ENCODE measurements at regions not wholly inside any gene's neighbourhood (a gene's known extent, or its start where the extent isn't known, plus 50 kb on each side); places are given as distances from the start of the nearest gene placed in this dataset.
"Not testable (repeated sequence)": the region's sequence is repeated elsewhere in the genome, so short reads cannot be mapped to it uniquely, and the experiment has no call there.

- no peak for ATAC-seq
- TF ChIP-seq ARNTL (CRISPR knock-in tag; IDR thresholded peaks at IDR 0.05; ENCODE audit: borderline replicate concordance, low read depth) (no peak), GLIS3 (CRISPR knock-in tag; IDR thresholded peaks at IDR 0.05) (no peak), TOX (CRISPR knock-in tag; IDR thresholded peaks at IDR 0.05; ENCODE audit: borderline replicate concordance) (no peak), TSHZ2 (CRISPR knock-in tag; IDR thresholded peaks at IDR 0.05) (no peak), OSR1 (CRISPR knock-in tag; IDR thresholded peaks at IDR 0.05) (no peak), PPARA (CRISPR knock-in tag; IDR thresholded peaks at IDR 0.05; ENCODE audit: borderline replicate concordance) (no peak), ZC3H10 (CRISPR knock-in tag; IDR thresholded peaks at IDR 0.05) (no peak), RARB (CRISPR knock-in tag; IDR thresholded peaks at IDR 0.05) (no peak), SNAI2 (CRISPR knock-in tag; IDR thresholded peaks at IDR 0.05) (no peak), CSDC2 (CRISPR knock-in tag; IDR thresholded peaks at IDR 0.05) (no peak), ZNF565 (CRISPR knock-in tag; conservative IDR thresholded peaks at IDR 0.05; ENCODE audit: low read depth) (no peak), ESRRG (CRISPR knock-in tag; IDR thresholded peaks at IDR 0.05) (no peak), ISL1 (CRISPR knock-in tag; IDR thresholded peaks at IDR 0.05) (no peak), TCF4 (CRISPR knock-in tag; IDR thresholded peaks at IDR 0.05; ENCODE audit: borderline replicate concordance) (no peak)
- TF ChIP-seq, protein P1, sequence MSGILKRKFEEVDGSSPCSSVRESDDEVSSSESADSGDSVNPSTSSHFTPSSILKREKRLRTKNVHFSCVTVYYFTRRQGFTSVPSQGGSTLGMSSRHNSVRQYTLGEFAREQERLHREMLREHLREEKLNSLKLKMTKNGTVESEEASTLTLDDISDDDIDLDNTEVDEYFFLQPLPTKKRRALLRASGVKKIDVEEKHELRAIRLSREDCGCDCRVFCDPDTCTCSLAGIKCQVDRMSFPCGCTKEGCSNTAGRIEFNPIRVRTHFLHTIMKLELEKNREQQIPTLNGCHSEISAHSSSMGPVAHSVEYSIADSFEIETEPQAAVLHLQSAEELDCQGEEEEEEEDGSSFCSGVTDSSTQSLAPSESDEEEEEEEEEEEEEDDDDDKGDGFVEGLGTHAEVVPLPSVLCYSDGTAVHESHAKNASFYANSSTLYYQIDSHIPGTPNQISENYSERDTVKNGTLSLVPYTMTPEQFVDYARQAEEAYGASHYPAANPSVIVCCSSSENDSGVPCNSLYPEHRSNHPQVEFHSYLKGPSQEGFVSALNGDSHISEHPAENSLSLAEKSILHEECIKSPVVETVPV (CRISPR knock-in tag; IDR thresholded peaks at IDR 0.05) = no peak
- TF ChIP-seq, protein P2, sequence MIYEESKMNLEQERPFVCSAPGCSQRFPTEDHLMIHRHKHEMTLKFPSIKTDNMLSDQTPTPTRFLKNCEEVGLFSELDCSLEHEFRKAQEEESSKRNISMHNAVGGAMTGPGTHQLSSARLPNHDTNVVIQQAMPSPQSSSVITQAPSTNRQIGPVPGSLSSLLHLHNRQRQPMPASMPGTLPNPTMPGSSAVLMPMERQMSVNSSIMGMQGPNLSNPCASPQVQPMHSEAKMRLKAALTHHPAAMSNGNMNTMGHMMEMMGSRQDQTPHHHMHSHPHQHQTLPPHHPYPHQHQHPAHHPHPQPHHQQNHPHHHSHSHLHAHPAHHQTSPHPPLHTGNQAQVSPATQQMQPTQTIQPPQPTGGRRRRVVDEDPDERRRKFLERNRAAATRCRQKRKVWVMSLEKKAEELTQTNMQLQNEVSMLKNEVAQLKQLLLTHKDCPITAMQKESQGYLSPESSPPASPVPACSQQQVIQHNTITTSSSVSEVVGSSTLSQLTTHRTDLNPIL (CRISPR knock-in tag; IDR thresholded peaks at IDR 0.05; ENCODE audit: low read depth) = no peak
- TF ChIP-seq, protein P3, sequence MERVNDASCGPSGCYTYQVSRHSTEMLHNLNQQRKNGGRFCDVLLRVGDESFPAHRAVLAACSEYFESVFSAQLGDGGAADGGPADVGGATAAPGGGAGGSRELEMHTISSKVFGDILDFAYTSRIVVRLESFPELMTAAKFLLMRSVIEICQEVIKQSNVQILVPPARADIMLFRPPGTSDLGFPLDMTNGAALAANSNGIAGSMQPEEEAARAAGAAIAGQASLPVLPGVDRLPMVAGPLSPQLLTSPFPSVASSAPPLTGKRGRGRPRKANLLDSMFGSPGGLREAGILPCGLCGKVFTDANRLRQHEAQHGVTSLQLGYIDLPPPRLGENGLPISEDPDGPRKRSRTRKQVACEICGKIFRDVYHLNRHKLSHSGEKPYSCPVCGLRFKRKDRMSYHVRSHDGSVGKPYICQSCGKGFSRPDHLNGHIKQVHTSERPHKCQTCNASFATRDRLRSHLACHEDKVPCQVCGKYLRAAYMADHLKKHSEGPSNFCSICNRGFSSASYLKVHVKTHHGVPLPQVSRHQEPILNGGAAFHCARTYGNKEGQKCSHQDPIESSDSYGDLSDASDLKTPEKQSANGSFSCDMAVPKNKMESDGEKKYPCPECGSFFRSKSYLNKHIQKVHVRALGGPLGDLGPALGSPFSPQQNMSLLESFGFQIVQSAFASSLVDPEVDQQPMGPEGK (CRISPR knock-in tag; IDR thresholded peaks at IDR 0.05; ENCODE audit: borderline replicate concordance) = no peak
Measured at GRCh38 chr2:429142-429541, 141.3 kb upstream of the ALKAL2 start.

DNA sequence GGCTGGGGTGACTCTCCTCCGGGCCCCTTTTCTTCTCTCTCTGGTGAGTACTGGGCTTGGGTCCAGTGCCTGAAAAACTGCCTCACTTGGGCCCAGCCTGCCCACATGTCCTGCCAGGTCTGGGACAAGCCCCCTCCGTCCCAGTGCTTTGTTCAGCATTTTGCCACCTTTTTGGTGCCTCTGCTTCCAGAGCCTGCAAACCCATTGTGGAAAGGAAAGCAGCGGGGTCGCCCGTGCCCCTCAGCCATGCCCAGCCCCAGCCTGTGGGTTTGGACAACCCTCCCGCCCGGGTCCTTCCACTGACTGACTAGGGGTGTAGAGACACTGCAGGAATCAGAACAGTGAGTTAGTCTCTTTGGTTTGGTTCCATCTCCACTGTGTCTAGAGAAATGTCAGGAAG, 140.7 kb upstream of the ALKAL2 start:
- no peak for ATAC-seq
- TF ChIP-seq ZC3H10 (CRISPR knock-in tag; IDR thresholded peaks at IDR 0.05) = no peak
- no peak for TF ChIP-seq BACH2 (CRISPR knock-in tag; IDR thresholded peaks at IDR 0.05; ENCODE audit: borderline replicate concordance)
- no peak for TF ChIP-seq GLIS3 (CRISPR knock-in tag; IDR thresholded peaks at IDR 0.05)
- no peak for TF ChIP-seq SNAI2 (CRISPR knock-in tag; IDR thresholded peaks at IDR 0.05)
- TF ChIP-seq ISL1 (CRISPR knock-in tag; IDR thresholded peaks at IDR 0.05) = no peak
- TF ChIP-seq TSHZ2 (CRISPR knock-in tag; IDR thresholded peaks at IDR 0.05) = no peak
- no peak for TF ChIP-seq ZFP3 (CRISPR knock-in tag; IDR thresholded peaks at IDR 0.05)
- TF ChIP-seq, protein P2 (CRISPR knock-in tag; IDR thresholded peaks at IDR 0.05; ENCODE audit: low read depth) = no peak
- no peak for TF ChIP-seq CSDC2 (CRISPR knock-in tag; IDR thresholded peaks at IDR 0.05)
- TF ChIP-seq RARB (CRISPR knock-in tag; IDR thresholded peaks at IDR 0.05) = no peak
- TF ChIP-seq ESRRG (CRISPR knock-in tag; IDR thresholded peaks at IDR 0.05) = no peak
- no peak for TF ChIP-seq TCF4 (CRISPR knock-in tag; IDR thresholded peaks at IDR 0.05; ENCODE audit: borderline replicate concordance)
- no peak for TF ChIP-seq OSR1 (CRISPR knock-in tag; IDR thresholded peaks at IDR 0.05)
- no peak for TF ChIP-seq ZFP30 (CRISPR knock-in tag; IDR thresholded peaks at IDR 0.05)
- no peak for TF ChIP-seq ZNF565 (CRISPR knock-in tag; conservative IDR thresholded peaks at IDR 0.05; ENCODE audit: low read depth)
- TF ChIP-seq PPARA (CRISPR knock-in tag; IDR thresholded peaks at IDR 0.05; ENCODE audit: borderline replicate concordance) = no peak
- TF ChIP-seq TOX (CRISPR knock-in tag; IDR thresholded peaks at IDR 0.05; ENCODE audit: borderline replicate concordance) = no peak

DNA sequence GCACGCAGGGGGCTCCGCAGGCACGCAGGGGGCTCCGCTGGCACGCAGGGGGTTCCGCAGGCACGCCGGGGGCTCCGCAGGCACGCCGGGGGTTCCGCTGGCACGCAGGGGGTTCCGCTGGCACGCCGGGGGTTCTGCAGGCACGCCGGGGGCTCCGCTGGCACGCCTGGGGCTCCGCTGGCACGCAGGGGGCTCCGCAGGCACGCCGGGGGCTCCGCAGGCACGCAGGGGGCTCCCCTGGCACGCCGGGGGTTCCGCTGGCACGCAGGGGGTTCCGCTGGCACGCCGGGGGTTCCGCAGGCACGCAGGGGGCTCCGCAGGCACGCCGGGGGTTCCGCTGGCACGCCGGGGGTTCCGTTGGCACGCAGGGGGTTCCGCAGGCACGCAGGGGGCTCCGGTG, 138.8 kb upstream of the ALKAL2 start:
- not testable (repeated sequence) for ATAC-seq
